Lung (tissue), 11 donors: ENCODE measurements at regions not wholly inside any gene's neighbourhood (a gene's known extent, or its start where the extent isn't known, plus 50 kb on each side); places are given as distances from the start of the nearest gene placed in this dataset.

ENCODE experiments used
- ATAC-seq: fragments of 200-7000 bp; cut with Tn5 transposase; one replicate; pipeline ENCODE4 v1.9.1; 2020; ENCODE audit warnings: moderate number of reproducible peaks; ENCODE audit not compliant: insufficient read depth, low FRiP score
- DNase-seq, 3 donors: peaks; one replicate each; pipeline ENCODE4 v3.0.0-alpha.2; 2013 to 2017
- H3K27ac ChIP-seq, 2 donors: one replicate each; pipeline ENCODE4 v1.5.1; 2013; ENCODE audit warnings: mild to moderate bottlenecking in 2 of 2, moderate library complexity in 2 of 2, control low read depth in 1 of 2, inconsistent platforms in 1 of 2, low read depth in 1 of 2, low read length in 1 of 2
- H3K27me3 ChIP-seq, 3 donors: one replicate each; pipeline ENCODE4 v1.5.1; 2013; ENCODE audit warnings: low read length in 2 of 3; ENCODE audit not compliant: control insufficient read depth in 3 of 3, insufficient read depth in 3 of 3
- H3K36me3 ChIP-seq, 4 donors: one replicate each; pipeline ENCODE4 v1.5.1; 2013; ENCODE audit warnings: low read length in 4 of 4, mild to moderate bottlenecking in 1 of 4, moderate library complexity in 1 of 4; ENCODE audit not compliant: control insufficient read depth in 4 of 4, insufficient read depth in 4 of 4
- H3K4me1 ChIP-seq, 5 donors: one replicate each; pipeline ENCODE4 v1.5.1; 2013; ENCODE audit warnings: low read length in 5 of 5, mild to moderate bottlenecking in 2 of 5, moderate library complexity in 1 of 5; ENCODE audit not compliant: control insufficient read depth in 5 of 5, insufficient read depth in 5 of 5
- H3K4me3 ChIP-seq: one replicate; pipeline ENCODE4 v1.5.1; 2013; ENCODE audit warnings: mild to moderate bottlenecking, control low read depth, moderate library complexity
- H3K9ac ChIP-seq, 2 donors: one replicate each; pipeline ENCODE4 v1.5.1; 2013; ENCODE audit warnings: low read length in 2 of 2, control low read depth in 1 of 2; ENCODE audit not compliant: insufficient read depth in 1 of 2
- H3K9me3 ChIP-seq, 4 donors: one replicate each; pipeline ENCODE4 v1.5.1; 2013; ENCODE audit warnings: low read length in 3 of 4, mild to moderate bottlenecking in 1 of 4, moderate library complexity in 1 of 4; ENCODE audit not compliant: control insufficient read depth in 4 of 4, insufficient read depth in 3 of 4
- CTCF ChIP-seq: IDR thresholded peaks from 2 replicates; pipeline ENCODE4 v1.5.1; 2012; ENCODE audit warnings: mild to moderate bottlenecking; ENCODE audit errors: control extremely low read depth, extremely low read depth
- WGBS, 2 donors: extraction: QIAGEN DNeasy Blood & Tissue Kit; methylation state at CpG; one replicate each; pipeline ENCODE4 v1.1.7; 2013; 5-methylcytosine and 5-hydroxymethylcytosine counted together
- donor health status: control.
- donor health status: control.
- donor health status: Bipolar disorder and iron deficiency.
- donor health status: healthy.
- donor health status: DM: yes; HTN: yes; CAD: no.

- Histone ChIP-seq H3K27ac (no peak overlapping the region), H3K27me3 (peaks cover 0 to 2% (median 0%) of the 10 kb centered on the region in 3 donors), H3K9me3 (peaks cover 0 to 4% (median 0%) of the 10 kb centered on the region in 4 donors), H3K4me3 (no peak overlapping the region), H3K36me3 (no peaks in the 10 kb centered on the region), H3K9ac (no peak overlapping the region), H3K4me1 (no peaks in the 10 kb centered on the region)
- no peak for DNase-seq
- WGBS, 2 donors = 46 to 51% methylated on average over 11 of the region's 11 CpGs
- no peak for ATAC-seq
- TF ChIP-seq CTCF = no peak
These were observed 197.3 kb upstream of the PODXL start for GRCh38 chr7:131753620-131754222.

GRCh38 chr7:131747658-131748232 is 191.3 kb upstream of the PODXL start:
- WGBS, 2 donors = 12 to 24% methylated on average over 3 of the region's 3 CpGs
- H3K27ac ChIP-seq = no peak overlapping the region
- no peaks in the 10 kb centered on the region for H3K4me1 ChIP-seq
- peaks cover 0 to 2% (median 0%) of the 10 kb centered on the region in 3 donors for H3K27me3 ChIP-seq
- ATAC-seq (no peak), DNase-seq (no peak)
- no peaks in the 10 kb centered on the region for H3K36me3 ChIP-seq
- H3K4me3 ChIP-seq = no peak overlapping the region
- H3K9ac ChIP-seq = no peak overlapping the region
- H3K9me3 ChIP-seq = peaks cover 0 to 3% (median 0%) of the 10 kb centered on the region in 4 donors
- no peak for TF ChIP-seq CTCF

GRCh38 chr7:131745390-131746248 is 189.2 kb upstream of the PODXL start:
- H3K9me3 ChIP-seq = peaks cover 0 to 3% (median 0%) of the 10 kb centered on the region in 4 donors
- TF ChIP-seq CTCF = no peak
- H3K27me3 ChIP-seq = no peaks in the 10 kb centered on the region
- no peak overlapping the region for H3K4me3 ChIP-seq
- no peak overlapping the region for H3K9ac ChIP-seq
- H3K36me3 ChIP-seq = no peaks in the 10 kb centered on the region
- 43% methylated on average over 15 of the region's 15 CpGs for WGBS, 2 donors
- no peak overlapping the region for H3K27ac ChIP-seq
- ATAC-seq = no peak
- peak; percentile 39 to 78 (median 60) for DNase-seq
- H3K4me1 ChIP-seq = no peaks in the 10 kb centered on the region
